GM23248 (cell line): ENCODE measurements at regions not wholly inside any gene's neighbourhood (a gene's known extent, or its start where the extent isn't known, plus 50 kb on each side); places are given as distances from the start of the nearest gene placed in this dataset.

Experiments used
- EZH2 ChIP-seq: fragments of 200-600 bp; sonication (generic); IDR thresholded peaks from 2 replicates; pipeline ENCODE4 v1.6.1; 2018; ENCODE audit warnings: antibody characterized with exemption, mild to moderate bottlenecking; ENCODE audit not compliant: insufficient read depth, poor library complexity, severe bottlenecking
- EZH2phosphoT487 ChIP-seq: fragments of 200-600 bp; sonication (generic); IDR thresholded peaks from 2 replicates; pipeline ENCODE4 v1.6.1; 2018; ENCODE audit warnings: antibody characterized with exemption, moderate library complexity, mild to moderate bottlenecking, low read depth; ENCODE audit not compliant: insufficient read depth

DNA sequence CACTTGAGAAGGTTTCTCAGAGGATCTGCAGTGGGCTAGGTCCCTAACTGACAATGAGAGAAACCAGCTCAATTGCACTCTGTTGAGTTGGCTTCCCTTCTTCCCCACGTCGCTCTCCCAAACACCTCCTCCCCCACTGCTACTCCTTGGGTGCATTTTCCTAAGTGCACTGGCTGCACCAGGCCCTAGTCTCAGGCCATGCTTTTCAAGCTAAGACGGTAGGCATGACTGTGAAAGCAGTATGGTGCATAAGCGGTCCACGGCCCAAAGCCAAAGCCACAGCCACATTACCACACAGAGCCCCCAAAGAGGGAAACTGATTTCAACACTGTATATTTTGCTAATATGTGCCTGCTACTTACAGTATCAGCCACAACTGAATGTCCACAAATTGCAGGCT lies 62.1 kb upstream of the RBM24 start:
- TF ChIP-seq EZH2 (no peak), EZH2phosphoT487 (no peak)
